NK-92 treated with Interleukin-12 subunit alpha and Interleukin-12 subunit beta, amount 100 ng/mL, for 24 hours (cell line): ENCODE measurements at regions not wholly inside any gene's neighbourhood (a gene's known extent, or its start where the extent isn't known, plus 50 kb on each side); places are given as distances from the start of the nearest gene placed in this dataset.
"Not testable (repeated sequence)": the region's sequence is repeated elsewhere in the genome, so short reads cannot be mapped to it uniquely, and the experiment has no call there.

Source experiments
- DNase-seq: peaks from one replicate; lab custom pipeline; 2025; lab: John Stamatoyannopoulos, UW

DNA sequence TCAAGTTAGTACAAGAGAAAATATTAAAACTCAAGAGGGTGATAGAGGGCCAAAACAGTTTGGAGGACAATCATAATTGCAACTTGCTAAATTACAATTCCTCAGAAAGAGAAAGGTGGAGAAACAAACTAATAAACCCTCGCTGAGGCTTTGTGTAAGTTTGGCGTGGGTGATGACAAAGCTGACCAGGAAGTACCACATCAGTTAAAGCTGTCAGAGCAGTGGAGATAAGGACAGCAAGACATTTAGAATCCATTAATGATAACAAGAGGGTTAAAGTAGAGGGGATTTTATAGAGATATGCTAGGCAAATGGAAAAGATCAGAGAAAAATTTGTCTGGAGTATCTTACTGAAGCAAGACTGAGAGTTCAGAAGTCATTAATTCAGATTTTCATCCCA is 334.4 kb downstream of the TFAP2B start:
- DNase-seq: no peak

DNA sequence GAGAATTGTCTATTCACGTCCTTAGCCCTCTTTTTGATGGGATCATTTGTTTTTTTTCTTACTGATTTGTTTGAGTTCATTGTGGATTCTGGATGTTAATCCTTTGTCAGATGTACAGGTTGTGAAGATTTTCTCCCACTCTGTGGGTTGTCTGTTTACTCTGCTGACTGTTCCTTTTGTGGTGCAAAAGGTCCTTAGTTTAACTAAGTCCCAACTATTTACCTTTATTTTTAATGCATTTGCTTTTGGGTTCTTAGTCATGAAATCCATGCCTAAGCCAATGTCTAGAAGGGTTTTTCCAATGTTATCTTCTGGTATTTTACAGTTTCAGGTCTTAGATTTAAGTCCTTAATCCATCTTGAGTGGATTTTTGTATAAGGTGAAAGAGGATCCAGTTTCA is 336.3 kb downstream of the TFAP2B start:
- not testable (repeated sequence) for DNase-seq

- DNase-seq: not testable (repeated sequence)
Observed at GRCh38 chr6:51159260-51159659, 340.6 kb downstream of the TFAP2B start.

- no peak for DNase-seq
Observed at GRCh38 chr6:51161752-51162151, 343.1 kb downstream of the TFAP2B start.

DNA sequence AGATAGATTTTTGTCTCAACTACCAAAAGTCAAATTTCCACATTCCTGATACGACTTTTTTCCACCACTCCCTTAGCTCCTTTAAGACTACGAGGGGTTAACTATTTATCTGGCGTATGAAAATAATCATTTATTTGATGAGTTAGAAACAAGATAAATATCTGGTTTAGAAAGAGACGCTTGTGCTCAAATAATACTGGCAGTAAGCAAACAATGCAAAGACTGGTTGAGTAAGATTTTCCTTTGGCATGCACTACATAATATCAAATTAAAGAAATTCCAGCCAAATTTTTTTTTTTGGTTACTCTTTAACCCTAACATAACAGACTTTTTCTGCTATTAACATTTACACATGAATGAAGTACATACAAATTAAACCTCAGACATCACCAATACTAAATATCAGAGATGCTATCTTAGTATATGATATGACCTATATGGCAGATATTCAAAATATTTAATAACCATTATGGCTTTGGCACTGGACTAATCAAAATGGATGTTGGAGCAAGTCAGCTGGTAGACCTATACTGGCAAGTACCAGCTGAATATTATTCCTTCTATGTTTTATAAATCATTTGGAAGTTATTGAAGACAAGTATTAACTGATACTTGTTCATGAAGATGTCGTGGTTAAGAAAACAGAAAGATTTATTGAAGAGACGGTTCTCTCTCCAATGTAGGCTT is 345.3 kb downstream of the TFAP2B start:
- DNase-seq: no peak

GRCh38 chr6:51166914-51167313 is 348.2 kb downstream of the TFAP2B start:
- no peak for DNase-seq

GRCh38 chr6:51167468-51167867 is 348.8 kb downstream of the TFAP2B start:
- no peak for DNase-seq

GRCh38 chr6:51182827-51183226 is 364.2 kb downstream of the TFAP2B start:
- DNase-seq: no peak

DNA sequence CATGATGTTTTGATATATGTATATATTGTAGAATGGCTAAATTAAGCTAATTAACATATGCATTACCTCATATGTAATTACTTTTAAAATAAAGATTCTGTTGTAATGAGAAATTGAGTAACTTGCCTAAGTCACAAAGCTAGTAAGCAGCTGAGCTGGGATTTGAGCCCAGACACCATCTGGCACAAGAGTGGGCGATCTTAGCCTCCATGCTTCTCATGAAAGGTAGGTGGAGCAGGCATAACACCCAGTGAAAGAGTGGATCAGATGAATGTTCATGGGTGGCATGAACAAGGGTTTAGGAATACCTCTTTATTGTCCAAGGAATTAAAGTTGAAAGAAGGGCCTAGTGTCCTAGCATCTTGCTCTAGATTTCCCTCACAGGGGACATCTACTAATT is 365.4 kb downstream of the TFAP2B start:
- DNase-seq: no peak

DNA sequence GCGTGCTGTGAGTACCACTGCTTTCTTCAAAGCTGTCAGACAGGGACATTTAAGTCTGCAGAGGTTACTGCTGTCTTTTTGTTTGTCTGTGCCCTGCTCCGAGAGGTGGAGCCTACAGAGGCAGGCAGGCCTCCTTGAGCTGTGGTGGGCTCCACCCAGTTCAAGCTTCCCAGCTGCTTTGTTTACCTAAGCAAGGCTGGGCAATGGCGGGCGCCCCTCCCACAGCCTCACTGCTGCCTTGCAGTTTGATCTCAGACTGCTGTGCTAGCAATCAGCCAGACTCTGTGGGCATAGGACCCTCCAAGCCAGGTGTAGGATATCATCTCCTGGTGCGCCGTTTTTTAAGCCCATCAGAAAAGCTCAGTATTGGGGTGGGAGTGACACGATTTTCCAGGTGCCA is 374.5 kb downstream of the TFAP2B start:
- DNase-seq: not testable (repeated sequence)

- DNase-seq: no peak
Observed at GRCh38 chr6:51199105-51199552, 380.5 kb downstream of the TFAP2B start.

DNA sequence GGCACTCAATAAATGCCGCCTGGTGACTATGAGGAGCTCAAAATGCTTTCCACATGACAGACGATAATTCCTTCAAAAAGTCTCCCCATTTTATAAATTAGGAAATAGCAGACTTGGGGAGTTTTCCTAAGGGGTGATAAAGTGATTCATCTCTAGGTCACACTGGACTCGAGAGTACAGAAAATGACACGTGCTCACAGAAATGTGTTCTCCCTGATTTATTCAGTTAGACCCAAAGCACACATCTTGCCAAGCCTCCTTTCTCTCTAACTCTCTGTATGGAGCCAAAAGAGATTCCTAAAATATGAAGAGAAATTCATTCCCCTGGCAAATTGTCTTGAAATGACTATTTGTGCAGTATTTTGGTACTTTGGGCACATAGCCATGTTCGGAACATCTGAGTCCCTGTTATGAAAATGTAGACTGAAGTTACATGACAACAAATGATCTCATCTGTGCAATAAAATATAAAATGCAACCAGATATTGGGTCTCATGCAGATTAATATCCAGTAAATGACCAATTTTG is 381.1 kb downstream of the TFAP2B start:
- no peak for DNase-seq

DNA sequence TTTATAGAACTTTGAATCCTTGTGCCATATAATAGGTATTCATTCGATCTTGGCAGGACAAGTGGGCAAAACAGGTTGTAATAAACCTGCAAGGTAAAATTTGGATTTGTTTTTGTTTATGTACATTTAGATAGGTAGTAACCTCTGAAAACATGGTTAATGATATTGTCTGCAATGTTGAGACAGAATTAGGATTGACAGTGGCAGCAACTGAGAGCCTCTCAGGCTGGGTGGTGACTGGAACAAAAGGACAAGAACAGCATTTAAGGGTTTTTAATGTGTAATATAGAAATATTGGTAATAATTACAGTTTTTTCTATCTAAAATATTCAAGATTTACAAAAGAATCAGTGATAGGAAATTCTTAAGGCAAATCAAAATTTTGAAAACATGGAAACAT is 382.0 kb downstream of the TFAP2B start:
- DNase-seq: no peak

DNA sequence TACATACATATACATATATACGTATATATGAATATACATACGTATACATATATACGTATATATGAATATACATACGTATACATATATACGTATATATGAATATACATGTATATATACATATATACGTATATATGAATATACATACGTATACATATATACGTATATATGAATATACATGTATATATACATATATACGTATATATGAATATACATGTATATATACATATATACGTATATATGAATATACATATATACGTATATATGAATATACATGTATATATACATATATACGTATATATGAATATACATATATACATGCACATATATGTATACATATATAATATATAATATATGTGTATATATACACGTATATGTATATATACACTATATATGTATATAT is 384.0 kb downstream of the TFAP2B start:
- not testable (repeated sequence) for DNase-seq

GRCh38 chr6:51203504-51203903 is 384.8 kb downstream of the TFAP2B start:
- DNase-seq: no peak

GRCh38 chr6:51206686-51207085 is 388.0 kb downstream of the TFAP2B start:
- DNase-seq: not testable (repeated sequence)

DNA sequence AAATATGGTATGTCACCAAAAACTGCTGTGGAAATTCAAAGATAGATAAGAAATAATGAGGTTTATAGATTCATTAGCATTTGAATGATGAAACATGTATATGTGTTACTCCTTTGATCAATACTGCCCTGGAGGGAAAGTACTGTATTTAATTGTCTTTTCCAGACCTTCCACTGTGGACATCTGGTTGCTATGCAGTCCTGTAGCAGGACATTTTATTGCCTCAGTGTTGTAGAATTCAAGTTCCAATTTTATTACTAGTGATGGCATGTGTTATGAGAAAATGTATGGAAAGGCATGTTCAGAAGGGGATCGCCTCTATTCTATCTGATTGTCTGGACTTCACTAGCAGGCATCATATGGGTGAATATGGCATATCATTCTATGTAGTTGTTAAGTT is 391.0 kb downstream of the TFAP2B start:
- no peak for DNase-seq

DNA sequence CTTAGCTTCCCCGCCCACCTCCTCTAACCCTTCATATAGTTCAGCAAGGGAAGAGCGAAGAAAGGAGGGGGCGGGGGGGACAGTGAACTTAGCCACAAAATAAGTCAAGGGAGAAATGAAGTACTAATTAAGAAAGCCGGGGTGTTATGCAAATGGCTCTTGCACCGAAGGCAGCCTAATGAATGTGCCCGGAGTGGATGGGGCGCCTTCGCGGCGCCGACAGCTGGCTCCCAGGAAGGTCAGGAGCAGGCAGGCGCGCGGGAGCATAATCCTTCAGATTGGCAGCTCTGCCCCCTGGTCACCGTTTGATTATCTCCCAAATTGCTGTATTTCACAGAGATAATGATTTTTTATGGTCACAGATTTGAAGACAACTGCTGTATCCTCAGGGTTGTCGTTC is 395.1 kb downstream of the TFAP2B start:
- no peak for DNase-seq

- no peak for DNase-seq
Observed at GRCh38 chr6:51214442-51214841, 395.8 kb downstream of the TFAP2B start.

DNA sequence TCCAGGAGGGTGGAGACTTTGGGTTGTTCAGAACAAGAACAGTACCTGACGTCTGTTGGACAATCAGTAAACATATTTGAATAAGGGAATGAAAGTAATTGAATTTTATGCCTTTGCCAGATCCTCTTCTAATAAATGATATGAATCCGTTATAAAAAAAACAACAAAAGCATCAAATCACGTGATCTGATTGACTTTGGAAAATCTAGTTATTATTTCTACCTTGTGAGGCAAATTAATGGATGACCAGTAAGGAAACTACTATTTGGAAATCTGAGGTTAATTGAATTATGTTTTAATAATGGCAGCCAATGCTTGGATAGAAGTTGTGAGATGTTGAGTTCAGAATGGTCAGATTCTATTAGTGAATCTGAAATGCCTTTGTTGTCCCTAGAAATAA is 399.5 kb downstream of the TFAP2B start:
- DNase-seq: no peak

DNA sequence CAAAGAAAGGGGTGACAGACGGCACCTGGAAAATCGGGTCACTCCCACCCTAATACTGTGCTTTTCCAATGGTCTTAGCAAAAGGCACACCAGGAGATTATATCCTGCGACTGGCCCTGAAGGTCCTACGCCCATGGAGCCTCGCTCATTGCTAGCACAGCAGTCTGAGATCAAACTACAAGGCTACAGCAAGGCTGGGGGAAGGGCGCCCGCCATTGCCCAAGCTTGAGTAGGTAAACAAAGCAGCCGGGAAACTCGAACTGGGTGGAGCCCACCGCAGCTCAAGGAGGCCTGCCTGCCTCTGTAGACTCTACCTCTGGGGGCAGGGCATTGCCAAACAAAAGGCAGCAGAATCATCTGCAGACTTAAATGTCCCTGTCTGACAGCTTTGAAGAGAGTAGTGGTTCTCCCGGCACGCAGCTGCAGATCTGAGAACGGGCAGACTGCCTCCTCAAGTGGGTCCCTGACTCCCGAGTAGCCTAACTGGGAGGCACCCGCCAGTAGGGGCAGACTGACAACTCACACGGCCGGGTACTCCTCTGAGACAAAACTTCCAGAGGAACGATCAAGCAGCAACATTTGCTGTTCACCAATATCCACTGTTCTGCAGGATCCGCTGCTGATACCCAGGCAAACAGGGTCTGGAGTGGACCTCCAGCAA is 406.0 kb downstream of the TFAP2B start:
- DNase-seq: not testable (repeated sequence)

- no peak for DNase-seq
Observed at GRCh38 chr6:51241376-51241775, 422.7 kb downstream of the TFAP2B start.

GRCh38 chr6:51249798-51250197 is 431.1 kb downstream of the TFAP2B start:
- no peak for DNase-seq

- DNase-seq: no peak
Observed at GRCh38 chr6:51250317-51250716, 431.6 kb downstream of the TFAP2B start.
